Skeletal muscle tissue (tissue), 3 donors: ENCODE measurements at regions not wholly inside any gene's neighbourhood (a gene's known extent, or its start where the extent isn't known, plus 50 kb on each side); places are given as distances from the start of the nearest gene placed in this dataset.

Experiments
- H3K27ac ChIP-seq: one replicate; pipeline ENCODE4 v1.7.0; 2013; ENCODE audit warnings: mild to moderate bottlenecking, low read depth, low read length, inconsistent platforms
- H3K27me3 ChIP-seq, 3 donors: one replicate each; pipeline ENCODE4 v1.7.0; 2013; ENCODE audit warnings: low read length in 3 of 3; ENCODE audit not compliant: control insufficient read depth in 3 of 3, insufficient read depth in 3 of 3
- H3K36me3 ChIP-seq, 3 donors: one replicate each; pipeline ENCODE4 v1.7.0; 2013; ENCODE audit warnings: low read length in 3 of 3; ENCODE audit not compliant: control insufficient read depth in 3 of 3, insufficient read depth in 3 of 3
- H3K4me1 ChIP-seq, 3 donors: one replicate each; pipeline ENCODE4 v1.7.0; 2013; ENCODE audit warnings: low read length in 3 of 3, mild to moderate bottlenecking in 3 of 3; ENCODE audit not compliant: control insufficient read depth in 3 of 3, insufficient read depth in 3 of 3
- H3K4me3 ChIP-seq, 3 donors: one replicate each; pipeline ENCODE4 v1.7.0; 2013; ENCODE audit warnings: low read length in 3 of 3
- H3K9ac ChIP-seq, 3 donors: one replicate each; pipeline ENCODE4 v1.7.0; 2013; ENCODE audit warnings: low read length in 3 of 3, mild to moderate bottlenecking in 3 of 3, moderate library complexity in 2 of 3, low read depth in 1 of 3
- H3K9me3 ChIP-seq, 3 donors: one replicate each; pipeline ENCODE4 v1.7.0; 2013; ENCODE audit warnings: low read length in 3 of 3; ENCODE audit not compliant: control insufficient read depth in 3 of 3
- donor health status: Osteomylitis.

DNA sequence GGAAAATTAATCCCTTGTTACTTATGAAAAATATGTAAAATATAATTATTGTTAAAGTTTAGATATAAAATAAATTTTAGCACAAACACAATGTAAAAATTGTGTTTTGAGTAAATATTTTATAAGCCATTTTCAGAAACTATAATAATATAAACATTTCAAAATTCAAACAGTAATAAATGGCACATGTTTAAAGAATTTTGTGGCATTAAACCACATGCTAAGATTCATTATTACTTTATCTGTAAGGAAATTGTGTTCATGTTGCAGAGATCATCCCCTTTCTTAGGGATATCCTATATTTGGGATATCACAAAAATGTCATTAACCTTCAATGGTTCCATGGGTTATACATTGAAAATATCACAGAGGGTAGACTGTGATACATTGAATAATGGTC lies 1044.3 kb downstream of the AMY1C start:
- Histone ChIP-seq H3K36me3 (no peaks in the 10 kb centered on the region), H3K27ac (no peak overlapping the region), H3K27me3 (no peaks in the 10 kb centered on the region), H3K4me3 (no peak overlapping the region), H3K4me1 (no peaks in the 10 kb centered on the region), H3K9ac (no peak overlapping the region), H3K9me3 (no peaks in the 10 kb centered on the region)

GRCh38 chr1:104795931-104796330 lies 1046.2 kb downstream of the AMY1C start:
- no peaks in the 10 kb centered on the region for H3K9me3 ChIP-seq
- no peaks in the 10 kb centered on the region for H3K27me3 ChIP-seq
- H3K4me1 ChIP-seq, result no peaks in the 10 kb centered on the region
- no peak overlapping the region for H3K9ac ChIP-seq
- no peak overlapping the region for H3K27ac ChIP-seq
- H3K4me3 ChIP-seq, result no peak overlapping the region
- no peaks in the 10 kb centered on the region for H3K36me3 ChIP-seq

GRCh38 chr1:104797982-104798381 lies 1048.3 kb downstream of the AMY1C start:
- Histone ChIP-seq H3K9ac (no peak overlapping the region), H3K36me3 (no peaks in the 10 kb centered on the region), H3K9me3 (no peaks in the 10 kb centered on the region), H3K27me3 (no peaks in the 10 kb centered on the region), H3K27ac (no peak overlapping the region), H3K4me1 (no peaks in the 10 kb centered on the region), H3K4me3 (no peak overlapping the region)

DNA sequence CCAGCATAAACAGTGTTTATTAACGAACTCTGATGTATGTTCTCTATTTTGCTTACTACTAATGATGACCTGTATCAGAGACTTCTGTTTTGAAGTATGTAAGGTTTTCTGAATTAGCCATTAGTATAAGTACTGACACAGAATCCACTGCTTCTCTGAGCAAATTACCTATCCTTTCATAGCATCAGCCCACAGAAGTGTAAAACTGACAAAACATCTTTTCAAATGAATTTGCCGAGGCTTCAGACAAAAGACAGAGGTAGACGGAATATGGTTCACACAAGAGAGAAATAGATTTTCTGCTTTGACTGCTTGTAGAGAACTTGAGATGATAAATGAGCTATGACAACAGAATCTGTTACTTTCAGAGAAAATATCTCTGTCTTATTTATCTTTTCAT lies 1051.6 kb downstream of the AMY1C start:
- H3K36me3 ChIP-seq, result no peaks in the 10 kb centered on the region
- no peak overlapping the region for H3K4me3 ChIP-seq
- H3K9ac ChIP-seq, result no peak overlapping the region
- H3K4me1 ChIP-seq, result no peaks in the 10 kb centered on the region
- no peaks in the 10 kb centered on the region for H3K27me3 ChIP-seq
- H3K9me3 ChIP-seq, result no peaks in the 10 kb centered on the region
- H3K27ac ChIP-seq, result no peak overlapping the region

DNA sequence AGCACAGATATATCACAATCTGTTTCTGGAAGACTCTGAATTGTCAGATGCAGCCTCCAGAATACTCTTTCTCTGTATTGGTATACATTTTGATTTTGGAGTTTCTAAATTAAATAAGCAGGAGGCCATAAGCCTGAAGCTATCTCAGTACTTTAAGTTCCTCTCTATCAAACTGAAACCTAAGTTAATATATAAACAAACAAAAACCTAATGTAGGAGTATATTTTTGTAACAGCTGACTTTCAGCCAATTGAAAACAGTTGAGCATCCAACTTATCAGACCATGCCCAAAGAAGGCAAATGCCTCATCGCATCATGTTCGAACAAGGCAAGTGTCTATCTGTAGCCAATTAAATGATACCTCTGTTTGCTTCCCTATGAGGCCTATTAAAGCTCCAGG lies 1054.4 kb downstream of the AMY1C start:
- Histone ChIP-seq H3K27me3 (no peaks in the 10 kb centered on the region), H3K4me1 (no peaks in the 10 kb centered on the region), H3K9me3 (no peaks in the 10 kb centered on the region), H3K36me3 (no peaks in the 10 kb centered on the region), H3K9ac (no peak overlapping the region), H3K4me3 (no peak overlapping the region), H3K27ac (no peak overlapping the region)

- Histone ChIP-seq H3K4me3 (no peak overlapping the region), H3K9me3 (peaks cover 0 to 2% (median 0%) of the 10 kb centered on the region in 3 donors), H3K36me3 (no peaks in the 10 kb centered on the region), H3K4me1 (no peaks in the 10 kb centered on the region), H3K27me3 (no peaks in the 10 kb centered on the region), H3K9ac (no peak overlapping the region), H3K27ac (no peak overlapping the region)
These were observed 1057.9 kb downstream of the AMY1C start for GRCh38 chr1:104807590-104807989.

GRCh38 chr1:104825401-104825800 lies 1075.7 kb downstream of the AMY1C start:
- Histone ChIP-seq H3K9me3 (no peaks in the 10 kb centered on the region), H3K27me3 (no peaks in the 10 kb centered on the region), H3K27ac (no peak overlapping the region), H3K9ac (no peak overlapping the region), H3K4me1 (no peaks in the 10 kb centered on the region), H3K36me3 (no peaks in the 10 kb centered on the region), H3K4me3 (no peak overlapping the region)

DNA sequence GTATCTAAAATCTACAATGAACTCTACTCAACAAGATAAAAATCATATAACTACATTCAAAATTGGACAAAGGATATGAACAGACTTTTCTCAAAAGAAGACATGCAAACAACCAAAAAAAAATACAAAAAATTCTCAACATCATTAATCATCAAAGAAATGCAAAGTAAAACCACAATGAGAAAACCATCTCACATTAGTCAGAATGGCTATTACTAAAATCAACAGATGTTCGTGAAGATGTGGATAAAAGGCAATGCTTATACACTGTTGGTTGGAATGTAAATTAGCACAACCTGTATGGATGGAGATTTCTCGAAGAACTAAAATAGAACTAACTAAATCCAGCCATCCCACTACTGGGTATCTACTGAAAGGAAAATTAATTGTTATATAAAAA lies 1080.8 kb downstream of the AMY1C start:
- no peak overlapping the region for H3K4me3 ChIP-seq
- H3K27me3 ChIP-seq, result no peaks in the 10 kb centered on the region
- no peak overlapping the region for H3K27ac ChIP-seq
- no peaks in the 10 kb centered on the region for H3K36me3 ChIP-seq
- no peaks in the 10 kb centered on the region for H3K4me1 ChIP-seq
- H3K9ac ChIP-seq, result no peak overlapping the region
- H3K9me3 ChIP-seq, result no peaks in the 10 kb centered on the region

- H3K9me3 ChIP-seq, result no peaks in the 10 kb centered on the region
- no peaks in the 10 kb centered on the region for H3K36me3 ChIP-seq
- no peak overlapping the region for H3K9ac ChIP-seq
- H3K27ac ChIP-seq, result no peak overlapping the region
- no peaks in the 10 kb centered on the region for H3K27me3 ChIP-seq
- H3K4me3 ChIP-seq, result no peak overlapping the region
- H3K4me1 ChIP-seq, result no peaks in the 10 kb centered on the region
These were observed 1102.5 kb downstream of the AMY1C start for GRCh38 chr1:104852151-104852550.

DNA sequence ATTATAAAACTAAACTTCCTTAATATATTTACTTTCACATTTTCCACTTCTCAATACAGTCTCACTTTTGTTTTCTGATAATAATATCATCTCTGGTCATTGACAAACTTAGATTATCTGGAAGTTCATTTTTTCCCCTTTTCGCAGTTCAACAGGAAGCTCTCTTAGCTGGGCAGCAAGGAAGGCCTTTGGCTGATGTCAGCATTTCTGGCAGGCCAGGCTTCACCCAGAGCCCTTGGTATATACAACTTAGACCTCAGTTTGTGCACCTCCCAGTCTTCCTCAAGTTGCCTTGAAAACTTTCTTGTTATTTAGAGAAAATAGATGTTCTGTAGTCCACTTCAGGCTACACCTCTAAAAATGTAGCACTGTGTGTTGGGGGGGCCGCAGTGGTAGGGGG lies 1103.6 kb downstream of the AMY1C start:
- Histone ChIP-seq H3K4me3 (no peak overlapping the region), H3K27ac (no peak overlapping the region), H3K4me1 (no peaks in the 10 kb centered on the region), H3K9ac (no peak overlapping the region), H3K9me3 (no peaks in the 10 kb centered on the region), H3K27me3 (no peaks in the 10 kb centered on the region), H3K36me3 (no peaks in the 10 kb centered on the region)

DNA sequence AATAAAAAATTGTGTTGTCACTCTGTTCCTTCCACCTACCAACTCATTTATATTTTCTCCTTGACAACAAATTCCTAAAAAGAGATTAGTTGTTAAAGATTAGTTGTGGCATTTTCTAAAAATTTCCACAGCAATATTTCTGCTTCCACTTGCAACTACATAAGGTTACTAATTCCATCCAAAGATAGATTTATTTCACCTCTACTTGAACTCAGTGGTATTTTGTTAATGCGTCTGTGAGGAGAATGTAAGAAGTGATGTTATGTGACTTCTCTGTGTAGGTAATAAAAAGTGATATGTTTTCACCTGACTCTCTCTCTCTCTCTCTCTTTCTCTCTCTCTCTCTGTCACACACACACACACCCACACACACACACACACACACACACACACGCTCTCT lies 1104.8 kb downstream of the AMY1C start:
- Histone ChIP-seq H3K9me3 (no peaks in the 10 kb centered on the region), H3K9ac (no peak overlapping the region)

More for the DNA sequence above, 1104.8 kb downstream of the AMY1C start:
- no peak overlapping the region for H3K4me3 ChIP-seq
- H3K27me3 ChIP-seq, result no peaks in the 10 kb centered on the region
- no peaks in the 10 kb centered on the region for H3K4me1 ChIP-seq
- H3K27ac ChIP-seq, result no peak overlapping the region
- H3K36me3 ChIP-seq, result no peaks in the 10 kb centered on the region
